ENCODE measurements at regions not wholly inside any gene's neighbourhood (a gene's known extent, or its start where the extent isn't known, plus 50 kb on each side); places are given as distances from the start of the nearest gene placed in this dataset.

- Mint-ChIP-seq H3K27me3 (no peaks in the 10 kb centered on the region), H3K36me3 (no peaks in the 10 kb centered on the region), H3K4me1 (no peaks in the 10 kb centered on the region), H3K27ac (no peak overlapping the region), H3K9me3 (peaks cover 0 to 10% (median 0%) of the 10 kb centered on the region in 7 donors), H3K4me3 (no peak overlapping the region)
- Histone ChIP-seq H3K27me3 (ENCODE audit: control insufficient read depth, insufficient read depth, low read length) (no peaks in the 10 kb centered on the region), H3K4me3 (ENCODE audit: low read depth, low read length) (no peak overlapping the region), H3K27ac (ENCODE audit: insufficient read depth, low read length, poor library complexity, severe bottlenecking) (no peak overlapping the region), H3K4me1 (ENCODE audit: control insufficient read depth, insufficient read depth, low read length, poor library complexity, severe bottlenecking) (no peaks in the 10 kb centered on the region), H3K9me3 (ENCODE audit: control insufficient read depth in 2 of 2, low read length in 2 of 2) (peaks cover 3 to 16% of the 10 kb centered on the region in 2 experiments), H3K36me3 (ENCODE audit: control insufficient read depth, insufficient read depth, low read length) (no peaks in the 10 kb centered on the region)
- no peak for ATAC-seq (ENCODE audit: low read depth in 2 of 2)
- no peak for DNase-seq
Measured at GRCh38 chr1:2867861-2868260, 66.4 kb upstream of the TTC34 start.

- Histone ChIP-seq H3K9me3 (ENCODE audit: control insufficient read depth in 2 of 2, low read length in 2 of 2) (peaks cover 3 to 16% of the 10 kb centered on the region in 2 experiments), H3K27me3 (ENCODE audit: control insufficient read depth, insufficient read depth, low read length) (no peaks in the 10 kb centered on the region), H3K4me3 (ENCODE audit: low read depth, low read length) (no peak overlapping the region), H3K4me1 (ENCODE audit: control insufficient read depth, insufficient read depth, low read length, poor library complexity, severe bottlenecking) (no peaks in the 10 kb centered on the region), H3K27ac (ENCODE audit: insufficient read depth, low read length, poor library complexity, severe bottlenecking) (no peak overlapping the region), H3K36me3 (ENCODE audit: control insufficient read depth, insufficient read depth, low read length) (no peaks in the 10 kb centered on the region)
- H3K4me1 Mint-ChIP-seq: no peaks in the 10 kb centered on the region
- H3K36me3 Mint-ChIP-seq: no peaks in the 10 kb centered on the region
- no peaks in the 10 kb centered on the region for H3K27me3 Mint-ChIP-seq
- DNase-seq: no peak
- no peak overlapping the region for H3K27ac Mint-ChIP-seq
- H3K9me3 Mint-ChIP-seq: peaks cover 0 to 10% (median 1%) of the 10 kb centered on the region in 7 donors
- H3K4me3 Mint-ChIP-seq: no peak overlapping the region
- no peak for ATAC-seq (ENCODE audit: low read depth in 2 of 2)
Measured at GRCh38 chr1:2868571-2869195, 67.2 kb upstream of the TTC34 start.

- no peaks in the 10 kb centered on the region for H3K27me3 Mint-ChIP-seq
- peaks cover 0 to 10% (median 2%) of the 10 kb centered on the region in 7 donors for H3K9me3 Mint-ChIP-seq
- Histone ChIP-seq H3K4me3 (ENCODE audit: low read depth, low read length) (no peak overlapping the region), H3K4me1 (ENCODE audit: control insufficient read depth, insufficient read depth, low read length, poor library complexity, severe bottlenecking) (no peaks in the 10 kb centered on the region), H3K27ac (ENCODE audit: insufficient read depth, low read length, poor library complexity, severe bottlenecking) (no peak overlapping the region), H3K9me3 (ENCODE audit: control insufficient read depth in 2 of 2, low read length in 2 of 2) (peaks cover 3 to 16% of the 10 kb centered on the region in 2 experiments), H3K36me3 (ENCODE audit: control insufficient read depth, insufficient read depth, low read length) (no peaks in the 10 kb centered on the region), H3K27me3 (ENCODE audit: control insufficient read depth, insufficient read depth, low read length) (no peaks in the 10 kb centered on the region)
- ATAC-seq (ENCODE audit: low read depth in 2 of 2): no peak
- no peaks in the 10 kb centered on the region for H3K36me3 Mint-ChIP-seq
- no peak overlapping the region for H3K4me3 Mint-ChIP-seq
- peaks cover 0 to 2% (median 0%) of the 10 kb centered on the region in 4 donors for H3K4me1 Mint-ChIP-seq
- no peak for DNase-seq
- no peak overlapping the region for H3K27ac Mint-ChIP-seq
Measured at GRCh38 chr1:2871246-2871815, 69.8 kb upstream of the TTC34 start.

- Mint-ChIP-seq H3K36me3 (no peaks in the 10 kb centered on the region), H3K27me3 (no peaks in the 10 kb centered on the region), H3K4me1 (peaks cover 0 to 2% (median 0%) of the 10 kb centered on the region in 4 donors), H3K9me3 (peaks cover 0 to 10% (median 2%) of the 10 kb centered on the region in 7 donors), H3K27ac (no peak overlapping the region), H3K4me3 (no peak overlapping the region)
- Histone ChIP-seq H3K27ac (ENCODE audit: insufficient read depth, low read length, poor library complexity, severe bottlenecking) (no peak overlapping the region), H3K27me3 (ENCODE audit: control insufficient read depth, insufficient read depth, low read length) (no peaks in the 10 kb centered on the region), H3K9me3 (ENCODE audit: control insufficient read depth in 2 of 2, low read length in 2 of 2) (peaks cover 3 to 16% of the 10 kb centered on the region in 2 experiments), H3K4me3 (ENCODE audit: low read depth, low read length) (no peak overlapping the region), H3K36me3 (ENCODE audit: control insufficient read depth, insufficient read depth, low read length) (no peaks in the 10 kb centered on the region), H3K4me1 (ENCODE audit: control insufficient read depth, insufficient read depth, low read length, poor library complexity, severe bottlenecking) (no peaks in the 10 kb centered on the region)
- ATAC-seq (ENCODE audit: low read depth in 2 of 2) (no peak), DNase-seq (no peak)
Measured at GRCh38 chr1:2874207-2874606, 72.7 kb upstream of the TTC34 start.

GRCh38 chr1:2874607-2875480, 73.4 kb upstream of the TTC34 start:
- Mint-ChIP-seq H3K27ac (no peak overlapping the region), H3K36me3 (no peaks in the 10 kb centered on the region), H3K4me3 (no peak overlapping the region), H3K27me3 (no peaks in the 10 kb centered on the region), H3K4me1 (peaks cover 0 to 2% (median 0%) of the 10 kb centered on the region in 4 donors), H3K9me3 (peaks cover 0 to 10% (median 2%) of the 10 kb centered on the region in 7 donors)
- no peak for DNase-seq
- no peaks in the 10 kb centered on the region for H3K27me3 ChIP-seq (ENCODE audit: control insufficient read depth, insufficient read depth, low read length)
- H3K9me3 ChIP-seq (ENCODE audit: control insufficient read depth in 2 of 2, low read length in 2 of 2): peaks cover 3 to 16% of the 10 kb centered on the region in 2 experiments
- H3K4me3 ChIP-seq (ENCODE audit: low read depth, low read length): no peak overlapping the region
- ATAC-seq (ENCODE audit: low read depth in 2 of 2): no peak
- H3K27ac ChIP-seq (ENCODE audit: insufficient read depth, low read length, poor library complexity, severe bottlenecking): no peak overlapping the region
- H3K4me1 ChIP-seq (ENCODE audit: control insufficient read depth, insufficient read depth, low read length, poor library complexity, severe bottlenecking): no peaks in the 10 kb centered on the region
- no peaks in the 10 kb centered on the region for H3K36me3 ChIP-seq (ENCODE audit: control insufficient read depth, insufficient read depth, low read length)

GRCh38 chr1:2875707-2876561, 74.4 kb upstream of the TTC34 start:
- no peaks in the 10 kb centered on the region for H3K27me3 ChIP-seq (ENCODE audit: control insufficient read depth, insufficient read depth, low read length)
- DNase-seq (no peak), ATAC-seq (ENCODE audit: low read depth in 2 of 2) (no peak)
- H3K27me3 Mint-ChIP-seq: no peaks in the 10 kb centered on the region
- no peak overlapping the region for H3K4me3 ChIP-seq (ENCODE audit: low read depth, low read length)
- no peak overlapping the region for H3K27ac Mint-ChIP-seq
- no peak overlapping the region for H3K27ac ChIP-seq (ENCODE audit: insufficient read depth, low read length, poor library complexity, severe bottlenecking)
- H3K4me1 ChIP-seq (ENCODE audit: control insufficient read depth, insufficient read depth, low read length, poor library complexity, severe bottlenecking): no peaks in the 10 kb centered on the region
- H3K4me3 Mint-ChIP-seq: no peak overlapping the region
- H3K9me3 Mint-ChIP-seq: peaks cover 0 to 5% (median 2%) of the 10 kb centered on the region in 7 donors
- H3K9me3 ChIP-seq (ENCODE audit: control insufficient read depth in 2 of 2, low read length in 2 of 2): peaks cover 3 to 12% of the 10 kb centered on the region in 2 experiments
- no peaks in the 10 kb centered on the region for H3K36me3 ChIP-seq (ENCODE audit: control insufficient read depth, insufficient read depth, low read length)
- H3K4me1 Mint-ChIP-seq: peaks cover 0 to 2% (median 0%) of the 10 kb centered on the region in 4 donors
- no peaks in the 10 kb centered on the region for H3K36me3 Mint-ChIP-seq

GRCh38 chr1:2876846-2877245, 75.4 kb upstream of the TTC34 start:
- H3K27me3 ChIP-seq (ENCODE audit: control insufficient read depth, insufficient read depth, low read length): no peaks in the 10 kb centered on the region
- H3K9me3 ChIP-seq (ENCODE audit: control insufficient read depth in 2 of 2, low read length in 2 of 2): peaks cover 0 to 3% of the 10 kb centered on the region in 2 experiments
- peaks cover 0 to 2% (median 0%) of the 10 kb centered on the region in 4 donors for H3K4me1 Mint-ChIP-seq
- ATAC-seq (ENCODE audit: low read depth in 2 of 2) (no peak), DNase-seq (no peak)
- H3K27ac Mint-ChIP-seq: no peak overlapping the region
- no peaks in the 10 kb centered on the region for H3K36me3 Mint-ChIP-seq
- no peaks in the 10 kb centered on the region for H3K36me3 ChIP-seq (ENCODE audit: control insufficient read depth, insufficient read depth, low read length)
- H3K9me3 Mint-ChIP-seq: peaks cover 0 to 4% (median 0%) of the 10 kb centered on the region in 7 donors
- no peak overlapping the region for H3K4me3 ChIP-seq (ENCODE audit: low read depth, low read length)
- H3K4me1 ChIP-seq (ENCODE audit: control insufficient read depth, insufficient read depth, low read length, poor library complexity, severe bottlenecking): no peaks in the 10 kb centered on the region
- no peaks in the 10 kb centered on the region for H3K27me3 Mint-ChIP-seq
- no peak overlapping the region for H3K4me3 Mint-ChIP-seq
- H3K27ac ChIP-seq (ENCODE audit: insufficient read depth, low read length, poor library complexity, severe bottlenecking): no peak overlapping the region

Data from CD4-positive, CD25-positive, alpha-beta regulatory T cell (primary cell).